NB4 (cell line): ENCODE measurements at regions not wholly inside any gene's neighbourhood (a gene's known extent, or its start where the extent isn't known, plus 50 kb on each side); places are given as distances from the start of the nearest gene placed in this dataset.

Experiments
- DNase-seq: peaks from one replicate; pipeline ENCODE4 v3.0.0; 2010; ENCODE audit warnings: low read depth
- H3K4me3 ChIP-seq: one replicate; pipeline ENCODE4 v1.5.1; 2011; ENCODE audit warnings: mild to moderate bottlenecking, low read depth, low read length, moderate library complexity
- CTCF ChIP-seq: IDR thresholded peaks from one replicate; pipeline ENCODE4 v1.5.1; 2012; ENCODE audit warnings: low read depth, low read length
- MAX ChIP-seq: IDR thresholded peaks from 2 replicates; pipeline ENCODE4 v1.6.1; 2011; ENCODE audit warnings: low read depth, low read length
- MYC ChIP-seq: IDR thresholded peaks from 2 replicates; pipeline ENCODE4 v1.6.1; 2011; ENCODE audit warnings: low read depth, low read length
- POLR2A ChIP-seq: IDR thresholded peaks from 2 replicates; pipeline ENCODE4 v1.6.1; 2011; ENCODE audit warnings: mild to moderate bottlenecking; ENCODE audit not compliant: insufficient read length; ENCODE audit errors: extremely low read depth

DNA sequence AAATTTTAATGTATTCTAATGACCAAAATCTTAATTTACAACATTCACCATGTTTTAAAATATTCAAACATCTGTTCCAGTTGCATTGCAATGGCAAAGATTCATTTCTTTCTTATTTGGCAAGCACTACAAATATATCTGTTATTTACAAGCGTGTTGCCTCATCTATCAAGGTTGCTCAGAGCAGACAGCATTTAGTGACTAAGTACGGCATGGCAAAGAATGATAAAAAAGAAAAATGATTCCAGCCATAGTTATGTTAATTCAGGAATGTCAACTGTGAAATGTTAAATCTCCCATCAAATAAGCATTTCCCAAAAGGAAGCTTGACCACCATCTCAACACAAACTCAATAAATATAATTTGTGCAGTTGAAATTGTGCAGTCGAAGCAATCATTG lies 312.1 kb downstream of the SEC23A start:
- H3K4me3 ChIP-seq, result no peak overlapping the region
- no peak for DNase-seq
- TF ChIP-seq POLR2A, result no peak
- no peak for TF ChIP-seq MAX
- no peak for TF ChIP-seq CTCF
- TF ChIP-seq MYC, result no peak

DNA sequence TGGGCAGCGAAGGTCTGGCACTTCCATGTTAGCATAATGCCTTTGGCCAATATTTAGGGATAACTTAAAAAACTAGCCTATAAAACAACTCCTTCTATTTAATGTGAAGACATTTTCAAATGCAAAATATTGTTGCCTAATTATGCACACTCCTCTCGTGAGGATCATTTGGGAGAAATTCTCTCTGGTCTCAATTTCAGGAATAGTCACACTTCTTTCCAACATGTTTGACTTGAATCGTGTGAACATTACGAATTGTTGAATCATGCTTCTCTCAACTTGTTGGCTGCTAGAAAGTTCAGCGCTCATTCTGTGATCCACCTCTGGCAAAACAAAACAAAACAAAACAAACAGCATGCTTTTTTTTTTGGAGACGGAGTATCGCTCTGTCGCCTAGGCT lies 313.2 kb downstream of the SEC23A start:
- TF ChIP-seq POLR2A (no peak), MYC (no peak), CTCF (no peak), MAX (no peak)
- no peak for DNase-seq
- H3K4me3 ChIP-seq, result no peak overlapping the region

GRCh38 chr14:38788060-38788459 lies 315.0 kb downstream of the SEC23A start:
- TF ChIP-seq MYC, result no peak
- TF ChIP-seq CTCF, result no peak
- no peak for TF ChIP-seq MAX
- no peak for TF ChIP-seq POLR2A
- H3K4me3 ChIP-seq, result no peak overlapping the region
- DNase-seq, result no peak

DNA sequence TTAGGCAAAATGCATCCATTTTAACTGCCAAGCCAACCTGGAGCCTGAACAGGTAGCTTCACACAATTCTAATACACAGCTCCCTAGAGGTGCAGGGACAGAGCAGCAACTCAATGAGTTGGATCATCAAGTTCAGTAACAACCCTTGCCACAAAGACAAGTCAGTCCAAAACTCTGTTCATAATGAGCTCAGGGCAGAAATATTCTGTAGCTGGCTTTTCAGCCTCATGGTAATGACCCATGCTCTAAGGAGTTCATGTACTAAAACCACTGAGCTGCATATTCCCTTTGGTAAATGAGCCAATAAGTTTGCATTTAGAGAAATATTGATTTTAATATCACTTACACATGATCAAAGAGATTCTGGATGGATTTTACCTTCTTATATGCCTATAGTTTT lies 316.1 kb downstream of the SEC23A start:
- TF ChIP-seq POLR2A (no peak), CTCF (no peak), MYC (no peak), MAX (no peak)
- H3K4me3 ChIP-seq, result no peak overlapping the region
- DNase-seq, result no peak

GRCh38 chr14:38777401-38777800 lies 325.6 kb downstream of the SEC23A start:
- H3K4me3 ChIP-seq, result no peak overlapping the region
- DNase-seq, result no peak
- TF ChIP-seq MAX (no peak), MYC (no peak), POLR2A (no peak), CTCF (no peak)

- no peak for TF ChIP-seq MYC
- TF ChIP-seq CTCF, result no peak
- no peak overlapping the region for H3K4me3 ChIP-seq
These were observed 327.0 kb downstream of the SEC23A start for GRCh38 chr14:38775986-38776385.

More at GRCh38 chr14:38775986-38776385, 327.0 kb downstream of the SEC23A start:
- DNase-seq, result no peak
